ENCODE measurements at regions not wholly inside any gene's neighbourhood (a gene's known extent, or its start where the extent isn't known, plus 50 kb on each side); places are given as distances from the start of the nearest gene placed in this dataset.

GRCh38 chr11:123272565-123272964 is 77.5 kb upstream of the CLMP start:
- H3K36me3 ChIP-seq: no peaks in the 10 kb centered on the region
- TF ChIP-seq POLR2A (IDR thresholded peaks at IDR 0.05) (no peak), EP300 (IDR thresholded peaks at IDR 0.05) (no peak), POLR2AphosphoS5 (IDR thresholded peaks at IDR 0.05) (no peak)
- TF ChIP-seq, protein P1, sequence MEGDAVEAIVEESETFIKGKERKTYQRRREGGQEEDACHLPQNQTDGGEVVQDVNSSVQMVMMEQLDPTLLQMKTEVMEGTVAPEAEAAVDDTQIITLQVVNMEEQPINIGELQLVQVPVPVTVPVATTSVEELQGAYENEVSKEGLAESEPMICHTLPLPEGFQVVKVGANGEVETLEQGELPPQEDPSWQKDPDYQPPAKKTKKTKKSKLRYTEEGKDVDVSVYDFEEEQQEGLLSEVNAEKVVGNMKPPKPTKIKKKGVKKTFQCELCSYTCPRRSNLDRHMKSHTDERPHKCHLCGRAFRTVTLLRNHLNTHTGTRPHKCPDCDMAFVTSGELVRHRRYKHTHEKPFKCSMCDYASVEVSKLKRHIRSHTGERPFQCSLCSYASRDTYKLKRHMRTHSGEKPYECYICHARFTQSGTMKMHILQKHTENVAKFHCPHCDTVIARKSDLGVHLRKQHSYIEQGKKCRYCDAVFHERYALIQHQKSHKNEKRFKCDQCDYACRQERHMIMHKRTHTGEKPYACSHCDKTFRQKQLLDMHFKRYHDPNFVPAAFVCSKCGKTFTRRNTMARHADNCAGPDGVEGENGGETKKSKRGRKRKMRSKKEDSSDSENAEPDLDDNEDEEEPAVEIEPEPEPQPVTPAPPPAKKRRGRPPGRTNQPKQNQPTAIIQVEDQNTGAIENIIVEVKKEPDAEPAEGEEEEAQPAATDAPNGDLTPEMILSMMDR (IDR thresholded peaks at IDR 0.05): no peak
- H3K27me3 ChIP-seq: peaks cover 0 to 6% (median 3%) of the 10 kb centered on the region in 3 donors
- WGBS, 5 donors: 53 to 84% (median 67%) methylated on average over 2 of the region's 2 CpGs
- H3K4me1 ChIP-seq: no peaks in the 10 kb centered on the region
- no peaks in the 10 kb centered on the region for H3K9me3 ChIP-seq
- H3K27ac ChIP-seq: no peak overlapping the region
- intact Hi-C loops (cut with DNase I; ENCODE audit: low total_unique reads): no loop called here
- no peak overlapping the region for H3K4me3 ChIP-seq
- no peak for DNase-seq

DNA sequence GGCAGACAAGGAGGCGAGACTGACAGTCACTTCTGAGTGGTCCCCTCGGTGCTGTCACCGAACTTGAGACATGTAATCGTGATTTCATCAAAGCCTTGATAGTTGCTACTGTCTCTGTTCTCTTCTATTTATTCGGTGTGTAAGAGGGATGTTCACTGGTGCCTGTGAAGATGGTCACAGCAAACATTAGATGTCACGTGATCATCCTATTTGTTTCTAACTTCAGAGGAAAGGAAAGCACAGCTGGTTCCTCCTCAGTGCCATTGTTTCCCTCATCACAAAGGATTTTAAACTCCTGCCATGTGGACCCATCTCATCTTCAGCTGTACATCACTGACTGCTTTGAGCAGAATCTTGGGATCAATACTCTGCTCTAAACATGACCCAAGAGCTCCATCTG is 73.1 kb upstream of the CLMP start:
- peaks cover 0 to 35% (median 3%) of the 10 kb centered on the region in 3 donors for H3K27me3 ChIP-seq
- H3K9me3 ChIP-seq: no peaks in the 10 kb centered on the region
- H3K27ac ChIP-seq: no peak overlapping the region
- TF ChIP-seq, protein P1 (IDR thresholded peaks at IDR 0.05): no peak
- no peak for TF ChIP-seq POLR2A (IDR thresholded peaks at IDR 0.05)
- no peaks in the 10 kb centered on the region for H3K4me1 ChIP-seq
- intact Hi-C loops (cut with DNase I; ENCODE audit: low total_unique reads): no loop called here
- DNase-seq: no peak
- 49 to 62% (median 54%) methylated on average over 6 of the region's 6 CpGs for WGBS, 5 donors
- H3K4me3 ChIP-seq: no peak overlapping the region
- no peaks in the 10 kb centered on the region for H3K36me3 ChIP-seq

DNA sequence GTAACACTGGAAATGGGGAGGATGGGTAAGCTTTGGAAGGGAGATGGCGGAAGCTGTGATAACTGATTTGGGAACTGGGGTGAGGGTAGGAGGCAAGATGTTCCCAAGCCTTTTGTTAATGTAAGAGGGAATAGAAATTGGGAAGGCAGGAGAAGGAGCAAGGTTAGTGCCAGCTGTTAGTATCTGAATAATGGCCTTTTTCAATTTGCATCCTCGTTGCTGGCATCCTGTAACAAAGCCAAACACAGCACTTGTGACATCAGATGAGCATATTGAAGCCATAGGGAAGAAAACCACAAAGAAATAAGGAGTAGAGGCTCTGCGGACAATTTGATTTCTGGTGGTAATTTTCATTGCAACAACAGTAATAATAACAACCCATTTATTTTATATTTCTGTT is 70.9 kb upstream of the CLMP start:
- no peak for TF ChIP-seq POLR2AphosphoS5 (IDR thresholded peaks at IDR 0.05)
- TF ChIP-seq, protein P1 (IDR thresholded peaks at IDR 0.05): no peak
- TF ChIP-seq EP300 (IDR thresholded peaks at IDR 0.05): no peak
- TF ChIP-seq POLR2A (IDR thresholded peaks at IDR 0.05): no peak
- H3K27me3 ChIP-seq: peaks cover 0 to 40% (median 10%) of the 10 kb centered on the region in 3 donors
- 72 to 80% (median 76%) methylated on average over 3 of the region's 3 CpGs for WGBS, 5 donors
- peaks cover 1 to 10% (median 7%) of the 10 kb centered on the region in 4 donors for H3K4me1 ChIP-seq
- no peaks in the 10 kb centered on the region for H3K9me3 ChIP-seq
- H3K4me3 ChIP-seq: no peak overlapping the region
- no peaks in the 10 kb centered on the region for H3K36me3 ChIP-seq
- no peak for DNase-seq
- H3K27ac ChIP-seq: no peak overlapping the region
- intact Hi-C loops (cut with DNase I; ENCODE audit: low total_unique reads): no loop called here

- intact Hi-C loops (cut with DNase I; ENCODE audit: low total_unique reads): no loop called here
- Histone ChIP-seq H3K36me3 (no peaks in the 10 kb centered on the region), H3K27ac (no peak overlapping the region), H3K4me1 (peaks cover 3 to 11% (median 8%) of the 10 kb centered on the region in 4 donors), H3K4me3 (no peak overlapping the region), H3K27me3 (peaks cover 0 to 39% (median 10%) of the 10 kb centered on the region in 3 donors), H3K9me3 (no peaks in the 10 kb centered on the region)
- TF ChIP-seq POLR2AphosphoS5 (IDR thresholded peaks at IDR 0.05): no peak
- no peak for TF ChIP-seq EP300 (IDR thresholded peaks at IDR 0.05)
- 30 to 38% (median 35%) methylated on average over 3 of the region's 3 CpGs for WGBS, 5 donors
- no peak for DNase-seq
Measured at GRCh38 chr11:123264431-123264780, 69.4 kb upstream of the CLMP start.

DNA sequence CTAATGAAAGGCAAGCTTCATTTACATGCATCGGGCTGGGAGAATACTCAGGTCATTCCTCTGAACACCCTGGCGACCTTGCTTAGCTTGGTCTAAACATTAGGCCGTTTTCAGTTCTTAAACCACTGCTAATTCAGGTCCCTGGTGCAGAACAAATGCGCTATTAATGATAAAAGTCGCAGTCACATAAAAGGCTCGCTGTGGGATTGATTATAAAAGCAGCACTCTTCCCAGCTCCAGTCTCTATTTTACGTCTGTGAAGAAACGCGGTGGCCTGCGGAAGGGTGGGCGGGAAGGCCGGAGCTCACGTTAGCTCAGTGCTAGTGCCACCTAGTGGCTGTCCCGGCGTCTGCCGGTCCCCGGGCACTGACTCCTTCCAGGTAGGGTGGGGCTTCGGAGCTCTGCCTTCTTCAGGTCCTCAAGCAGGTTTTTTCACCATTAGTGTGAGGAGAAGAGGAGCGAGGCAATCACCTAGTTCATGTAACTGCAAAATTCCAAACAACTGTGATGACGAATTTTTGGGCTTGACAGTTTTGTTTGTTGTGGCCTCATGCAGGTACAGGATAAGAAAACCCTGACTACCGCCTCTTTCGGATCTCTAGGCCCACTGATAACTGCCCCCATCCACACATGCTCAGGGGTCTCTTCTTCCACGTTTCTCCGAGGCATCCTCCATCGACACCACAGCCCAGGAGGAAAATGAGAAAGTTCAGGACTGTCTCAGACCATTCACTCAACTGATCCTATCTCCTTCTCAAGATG is 66.5 kb upstream of the CLMP start:
- Histone ChIP-seq H3K4me3 (peak overlapping the region; percentile 21 to 35 (median 26)), H3K4me1 (peaks cover 3 to 11% (median 8%) of the 10 kb centered on the region in 4 donors), H3K36me3 (no peaks in the 10 kb centered on the region), H3K9me3 (no peaks in the 10 kb centered on the region), H3K27me3 (peaks cover 0 to 35% (median 7%) of the 10 kb centered on the region in 3 donors), H3K27ac (no peak overlapping the region)
- DNase-seq: peak; percentile 84 to 93
- TF ChIP-seq, protein P1 (IDR thresholded peaks at IDR 0.05): peak in 4 of 7 experiments; percentile 64 to 84 (median 82)
- TF ChIP-seq POLR2AphosphoS5 (IDR thresholded peaks at IDR 0.05): no peak
- intact Hi-C loops (cut with DNase I; ENCODE audit: low total_unique reads): no loop called here
- WGBS, 5 donors: 12 to 19% (median 15%) methylated on average over 22 to 25 of the region's 25 CpGs

Measured in stomach (tissue), 8 donors.